Fibroblast of skin of back (primary cell): ENCODE measurements at regions not wholly inside any gene's neighbourhood (a gene's known extent, or its start where the extent isn't known, plus 50 kb on each side); places are given as distances from the start of the nearest gene placed in this dataset.
"Not testable (repeated sequence)": the region's sequence is repeated elsewhere in the genome, so short reads cannot be mapped to it uniquely, and the experiment has no call there.

Experiments used
- DNase-seq: peaks from one replicate; pipeline ENCODE4 v3.0.0-alpha.2; 2013

GRCh38 chr3:89783341-89783927 is 676.0 kb downstream of the EPHA3 start:
- DNase-seq, result no peak

GRCh38 chr3:89787485-89787884 is 680.1 kb downstream of the EPHA3 start:
- DNase-seq, result no peak

- no peak for DNase-seq
Observed at GRCh38 chr3:89787979-89788378, 680.6 kb downstream of the EPHA3 start.

GRCh38 chr3:89795506-89795905 is 688.1 kb downstream of the EPHA3 start:
- DNase-seq, result no peak

GRCh38 chr3:89802881-89803280 is 695.5 kb downstream of the EPHA3 start:
- DNase-seq, result no peak

- no peak for DNase-seq
Observed at GRCh38 chr3:89803711-89804110, 696.3 kb downstream of the EPHA3 start.

- DNase-seq, result no peak
Observed at GRCh38 chr3:89806166-89806565, 698.7 kb downstream of the EPHA3 start.

GRCh38 chr3:89808680-89809197 is 701.3 kb downstream of the EPHA3 start:
- no peak for DNase-seq

- no peak for DNase-seq
Observed at GRCh38 chr3:89813500-89813899, 706.1 kb downstream of the EPHA3 start.

- DNase-seq, result no peak
Observed at GRCh38 chr3:89841041-89841440, 733.6 kb downstream of the EPHA3 start.

- no peak for DNase-seq
Observed at GRCh38 chr3:89845053-89845452, 737.6 kb downstream of the EPHA3 start.

- no peak for DNase-seq
Observed at GRCh38 chr3:89847955-89848354, 740.5 kb downstream of the EPHA3 start.

- peak; percentile 33 for DNase-seq
Observed at GRCh38 chr3:89851974-89852621, 744.7 kb downstream of the EPHA3 start.

GRCh38 chr3:89859757-89860156 is 752.3 kb downstream of the EPHA3 start:
- no peak for DNase-seq

- DNase-seq, result no peak
Observed at GRCh38 chr3:89867286-89867685, 759.9 kb downstream of the EPHA3 start.

- no peak for DNase-seq
Observed at GRCh38 chr3:89876116-89876515, 768.7 kb downstream of the EPHA3 start.

- DNase-seq, result no peak
Observed at GRCh38 chr3:89877230-89877629, 769.8 kb downstream of the EPHA3 start.

GRCh38 chr3:89889386-89889785 is 782.0 kb downstream of the EPHA3 start:
- DNase-seq, result no peak

- no peak for DNase-seq
Observed at GRCh38 chr3:89908711-89909213, 801.3 kb downstream of the EPHA3 start.

GRCh38 chr3:89912031-89912430 is 804.6 kb downstream of the EPHA3 start:
- no peak for DNase-seq

GRCh38 chr3:89923921-89924610 is 816.6 kb downstream of the EPHA3 start:
- no peak for DNase-seq

- DNase-seq, result peak; percentile 6
Observed at GRCh38 chr3:89925976-89926375, 818.6 kb downstream of the EPHA3 start.

- DNase-seq, result no peak
Observed at GRCh38 chr3:89932882-89933281, 825.5 kb downstream of the EPHA3 start.

- DNase-seq, result not testable (repeated sequence)
Observed at GRCh38 chr3:89944461-89944860, 837.0 kb downstream of the EPHA3 start.
